Dedifferentiated amniotic fluid mesenchymal stem cell (primary cell): ENCODE measurements at regions not wholly inside any gene's neighbourhood (a gene's known extent, or its start where the extent isn't known, plus 50 kb on each side); places are given as distances from the start of the nearest gene placed in this dataset.

Source experiments
- DNase-seq: peaks from one replicate; pipeline ENCODE4 v3.0.0-alpha.2; 2016; ENCODE audit errors: extremely low spot score

DNA sequence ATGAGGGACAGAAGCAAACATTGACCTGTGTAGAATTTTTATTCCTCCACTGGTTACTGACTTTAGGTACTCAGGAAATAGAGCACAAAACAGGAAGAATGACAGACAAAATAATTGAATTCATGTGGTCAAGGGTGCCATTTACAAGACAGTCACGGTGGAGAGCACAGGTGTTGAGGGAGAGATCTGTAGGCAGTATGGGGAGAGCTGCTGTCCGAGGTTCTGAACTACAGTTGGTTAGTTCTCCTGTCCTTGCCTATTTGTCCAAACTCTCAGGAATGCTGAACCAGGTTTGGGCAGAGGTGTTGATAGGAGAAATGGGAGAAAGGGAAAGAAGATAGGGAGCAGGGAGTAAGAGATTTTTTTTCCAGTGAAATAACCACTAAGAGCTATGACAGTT lies 178.5 kb upstream of the ZBTB20 start:
- no peak for DNase-seq

DNA sequence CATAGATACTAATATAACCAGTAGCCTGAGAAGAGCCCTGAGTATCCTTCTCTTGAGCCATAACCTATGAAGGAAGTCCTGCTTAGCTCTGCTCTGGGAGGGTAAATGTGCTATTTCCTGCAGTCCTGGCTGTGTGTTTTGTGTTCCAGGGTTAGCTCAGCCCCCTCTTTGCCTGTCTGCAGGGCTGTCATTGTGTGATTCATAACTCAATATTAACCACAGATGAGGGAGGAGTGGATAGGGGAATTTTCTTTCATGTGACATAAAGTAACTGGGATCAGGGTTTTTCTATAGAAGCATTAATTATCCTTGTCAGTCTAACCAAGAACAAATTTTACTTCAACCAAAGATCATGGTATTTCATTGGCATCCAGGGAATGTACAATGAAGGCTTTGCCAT lies 183.3 kb upstream of the ZBTB20 start:
- peak; percentile 26 for DNase-seq

GRCh38 chr3:115332998-115333397 lies 185.9 kb upstream of the ZBTB20 start:
- DNase-seq: no peak

- no peak for DNase-seq
Measured at GRCh38 chr3:115336836-115337235, 189.7 kb upstream of the ZBTB20 start.

DNA sequence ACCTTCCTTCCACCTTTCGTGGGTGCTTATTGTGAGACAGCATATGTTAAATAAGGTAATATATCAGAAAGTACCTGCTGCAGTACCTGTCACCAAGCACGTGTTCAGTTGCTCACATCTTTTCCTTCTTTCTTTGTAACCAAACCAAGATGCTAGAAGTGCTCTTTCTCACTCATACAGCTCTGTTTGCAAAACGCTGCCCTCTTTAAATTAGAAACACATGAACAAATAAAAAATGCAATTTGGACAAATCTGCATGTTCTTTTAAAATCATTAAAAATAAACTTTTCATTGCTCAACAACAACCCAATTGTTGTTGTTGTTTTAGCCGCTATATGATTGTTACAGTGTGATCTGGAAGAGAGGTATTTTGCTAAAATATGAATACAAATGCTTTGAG lies 193.5 kb upstream of the ZBTB20 start:
- DNase-seq: no peak

DNA sequence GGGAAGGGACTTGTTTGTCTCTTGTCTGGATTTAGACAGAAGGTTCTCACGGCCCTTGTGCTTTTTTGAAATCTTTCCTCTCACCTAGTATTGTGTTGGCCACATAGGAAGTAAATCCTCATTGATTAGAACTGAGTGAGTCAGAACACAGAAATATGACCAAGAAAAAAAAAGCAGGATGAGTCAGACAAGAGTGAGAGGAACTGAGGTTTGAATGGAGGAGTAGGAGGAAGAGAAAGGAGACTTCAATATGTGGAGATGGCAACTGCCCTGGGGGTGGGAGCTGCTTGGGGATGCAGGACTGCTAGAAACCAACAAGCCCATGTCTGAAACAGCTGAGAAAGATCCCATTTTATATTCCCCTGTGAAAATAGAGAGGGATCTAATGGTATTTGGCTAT lies 194.1 kb upstream of the ZBTB20 start:
- DNase-seq: peak; percentile 40

DNA sequence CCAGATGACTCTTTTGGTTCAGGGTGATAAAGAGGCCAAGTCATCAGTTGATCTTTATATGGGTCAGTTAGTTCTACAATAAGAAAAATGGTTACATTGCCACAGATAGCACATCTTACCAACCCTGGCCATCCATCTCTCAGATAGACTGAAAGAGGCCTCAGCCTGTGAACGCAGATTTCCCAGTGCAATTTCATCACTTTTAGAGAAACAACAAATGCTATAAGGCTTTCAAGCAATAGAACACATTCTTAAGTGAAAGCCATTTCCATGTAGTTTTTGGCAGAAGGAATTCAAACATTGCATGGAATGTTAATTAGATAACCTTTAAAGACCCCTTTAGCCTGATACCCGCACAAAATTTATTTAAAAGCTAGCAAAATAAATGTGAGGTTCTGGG lies 200.6 kb upstream of the ZBTB20 start:
- DNase-seq: no peak

- DNase-seq: no peak
Measured at GRCh38 chr3:115348412-115348811, 201.3 kb upstream of the ZBTB20 start.

DNA sequence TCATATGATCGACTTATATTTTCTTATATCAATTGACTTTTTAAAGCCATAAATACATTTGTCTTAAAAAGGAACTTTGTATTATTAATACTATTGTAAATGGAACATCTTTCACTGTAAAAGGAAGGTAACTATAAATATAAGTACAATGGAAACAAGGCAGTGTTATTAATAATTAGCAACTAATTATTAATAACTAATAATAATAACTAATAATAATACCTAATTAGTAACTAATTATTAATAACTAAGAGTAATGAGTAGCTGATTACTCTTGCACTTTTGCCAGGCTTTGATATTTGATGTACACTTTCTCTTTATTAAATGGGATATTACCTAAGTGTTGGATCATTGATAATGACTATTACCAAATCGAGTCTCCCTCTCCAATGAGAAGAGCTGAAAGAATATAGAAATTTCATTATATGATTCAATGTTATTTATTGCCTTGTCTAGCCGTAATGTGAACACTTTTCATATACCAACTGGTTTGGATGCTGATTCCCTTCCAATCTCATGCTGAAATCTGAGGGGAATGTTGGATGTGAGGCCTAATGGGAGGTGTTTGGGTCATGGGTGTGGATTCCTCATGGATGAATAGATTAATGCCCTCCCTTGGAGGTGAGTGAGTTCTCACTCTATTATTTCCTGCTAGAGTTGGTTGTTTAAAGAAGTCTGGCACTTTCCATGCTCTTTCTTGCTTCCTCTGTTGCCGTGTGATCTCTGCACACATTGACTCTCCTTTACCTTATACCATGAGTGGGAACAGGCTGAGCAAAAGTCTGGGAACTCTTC lies 202.1 kb upstream of the ZBTB20 start:
- no peak for DNase-seq

GRCh38 chr3:115350606-115351005 lies 203.5 kb upstream of the ZBTB20 start:
- no peak for DNase-seq

- no peak for DNase-seq
Measured at GRCh38 chr3:115351193-115351592, 204.1 kb upstream of the ZBTB20 start.

- no peak for DNase-seq
Measured at GRCh38 chr3:115354010-115354409, 206.9 kb upstream of the ZBTB20 start.

DNA sequence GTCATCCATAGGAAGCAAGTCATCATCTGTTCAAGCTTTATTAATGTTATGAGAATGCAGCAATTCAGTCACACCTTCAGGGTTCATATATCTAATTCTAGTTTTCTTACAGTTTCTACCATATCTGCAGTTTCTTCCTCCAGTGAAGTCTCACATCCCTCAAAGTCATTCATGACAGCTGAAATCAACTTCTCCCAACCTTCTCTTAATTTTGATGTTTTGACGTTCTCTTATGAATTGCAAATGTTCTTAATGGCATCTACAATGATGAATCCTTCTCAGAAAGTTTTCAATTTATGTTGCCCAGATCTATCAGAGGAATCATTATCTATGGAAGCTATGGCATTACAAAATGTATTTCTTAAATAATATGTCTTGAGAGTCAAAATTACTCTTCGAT lies 210.4 kb upstream of the ZBTB20 start:
- no peak for DNase-seq

GRCh38 chr3:115359536-115359935 lies 212.4 kb upstream of the ZBTB20 start:
- DNase-seq: no peak

- DNase-seq: no peak
Measured at GRCh38 chr3:115361806-115362205, 214.7 kb upstream of the ZBTB20 start.

DNA sequence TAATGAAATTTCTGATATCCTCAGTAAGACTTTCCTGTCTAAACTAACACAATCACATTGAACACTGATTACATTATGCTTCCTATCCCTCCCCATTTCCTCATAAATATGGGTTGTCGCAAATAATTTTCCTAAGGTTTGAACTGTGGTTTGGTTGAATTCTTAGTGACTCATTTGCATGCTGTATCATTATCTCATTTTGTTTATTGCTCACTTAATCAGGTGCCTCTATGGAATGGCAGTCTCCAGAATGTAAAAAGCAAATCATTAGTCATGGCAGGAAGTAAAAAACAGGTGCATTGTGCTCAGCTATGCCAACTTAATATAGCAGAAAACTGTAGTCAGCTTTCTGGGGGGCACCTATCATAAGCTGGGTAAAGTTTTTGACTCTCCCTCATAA lies 216.0 kb upstream of the ZBTB20 start:
- DNase-seq: no peak

GRCh38 chr3:115369021-115369420 lies 221.9 kb upstream of the ZBTB20 start:
- DNase-seq: no peak

- DNase-seq: no peak
Measured at GRCh38 chr3:115375362-115375761, 228.3 kb upstream of the ZBTB20 start.

GRCh38 chr3:115380883-115381572 lies 233.9 kb upstream of the ZBTB20 start:
- no peak for DNase-seq

GRCh38 chr3:115381573-115381912 lies 234.5 kb upstream of the ZBTB20 start:
- no peak for DNase-seq

- no peak for DNase-seq
Measured at GRCh38 chr3:115381931-115382330, 234.8 kb upstream of the ZBTB20 start.

DNA sequence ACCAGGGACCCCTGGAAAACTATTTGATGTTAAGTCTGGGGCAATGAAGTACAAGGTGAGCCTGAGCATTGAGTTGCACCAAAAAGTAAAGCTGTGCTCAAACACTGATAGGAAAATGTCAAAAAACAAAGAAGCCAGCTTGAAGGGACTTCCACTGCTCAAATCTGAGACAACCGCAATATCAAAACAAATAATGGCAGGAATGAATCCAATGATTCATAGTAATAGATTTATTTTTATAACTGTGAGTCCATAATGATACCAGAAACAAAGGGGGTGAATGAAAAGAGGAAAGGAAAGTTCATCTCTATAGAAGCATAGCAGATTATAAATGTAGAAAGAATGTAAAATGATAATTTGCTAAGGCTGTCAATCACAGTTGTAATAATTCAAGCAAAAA lies 237.3 kb upstream of the ZBTB20 start:
- no peak for DNase-seq
